Parathyroid adenoma (tissue), 2 donors: ENCODE measurements at regions not wholly inside any gene's neighbourhood (a gene's known extent, or its start where the extent isn't known, plus 50 kb on each side); places are given as distances from the start of the nearest gene placed in this dataset.

Experiments
- H2AFZ ChIP-seq: fragments of 300-600 bp; sonication (generic); one replicate; pipeline ENCODE4 v1.7.0; 2017; ENCODE audit warnings: antibody characterized with exemption, mild to moderate bottlenecking
- H3K27ac ChIP-seq: fragments of 300-600 bp; sonication (generic); one replicate; pipeline ENCODE4 v1.7.0; 2017
- H3K27me3 ChIP-seq: fragments of 300-600 bp; sonication (generic); one replicate; pipeline ENCODE4 v1.7.0; 2017; ENCODE audit warnings: low read length; ENCODE audit not compliant: control insufficient read depth, insufficient read depth
- H3K36me3 ChIP-seq: fragments of 300-600 bp; sonication (generic); one replicate; pipeline ENCODE4 v1.7.0; 2017; ENCODE audit warnings: low read length; ENCODE audit not compliant: control insufficient read depth, insufficient read depth
- H3K4me1 ChIP-seq: fragments of 300-600 bp; sonication (generic); one replicate; pipeline ENCODE4 v1.7.0; 2017; ENCODE audit warnings: control low read depth
- H3K4me2 ChIP-seq: fragments of 300-600 bp; sonication (generic); one replicate; pipeline ENCODE4 v1.7.0; 2017; ENCODE audit warnings: low read length
- H3K4me3 ChIP-seq: fragments of 300-600 bp; sonication (generic); one replicate; pipeline ENCODE4 v1.7.0; 2017; ENCODE audit warnings: low read depth, low read length
- H3K79me2 ChIP-seq: fragments of 300-600 bp; sonication (generic); one replicate; pipeline ENCODE4 v1.7.0; 2017; ENCODE audit warnings: control low read depth
- H3K9ac ChIP-seq: fragments of 300-600 bp; sonication (generic); one replicate; pipeline ENCODE4 v1.7.0; 2017; ENCODE audit warnings: mild to moderate bottlenecking
- H3K9me3 ChIP-seq: fragments of 300-600 bp; sonication (generic); one replicate; pipeline ENCODE4 v1.7.0; 2017; ENCODE audit warnings: low read length; ENCODE audit not compliant: control insufficient read depth
- CTCF ChIP-seq: fragments of 300-600 bp; sonication (generic); IDR thresholded peaks from one replicate; pipeline ENCODE4 v1.7.0; 2017; ENCODE audit warnings: antibody characterized with exemption, mild to moderate bottlenecking
- donor health status: primary hyperparathyroidism.

GRCh38 chr14:71668186-71668912 is 263.9 kb upstream of the RGS6 start:
- Histone ChIP-seq H3K36me3 (no peaks in the 10 kb centered on the region), H3K27ac (no peak overlapping the region), H2AFZ (no peak overlapping the region), H3K27me3 (no peaks in the 10 kb centered on the region), H3K4me3 (no peak overlapping the region), H3K9ac (no peak overlapping the region), H3K79me2 (no peaks in the 10 kb centered on the region), H3K9me3 (no peaks in the 10 kb centered on the region), H3K4me1 (no peaks in the 10 kb centered on the region), H3K4me2 (no peak overlapping the region)
- TF ChIP-seq CTCF, result no peak

- H3K4me2 ChIP-seq, result no peak overlapping the region
- no peaks in the 10 kb centered on the region for H3K79me2 ChIP-seq
- no peaks in the 10 kb centered on the region for H3K27me3 ChIP-seq
- no peaks in the 10 kb centered on the region for H3K4me1 ChIP-seq
- no peak overlapping the region for H2AFZ ChIP-seq
- no peaks in the 10 kb centered on the region for H3K9me3 ChIP-seq
- no peak overlapping the region for H3K27ac ChIP-seq
- H3K4me3 ChIP-seq, result no peak overlapping the region
- no peak for TF ChIP-seq CTCF
- no peak overlapping the region for H3K9ac ChIP-seq
- H3K36me3 ChIP-seq, result no peaks in the 10 kb centered on the region
Observed at GRCh38 chr14:71672596-71672995, 259.6 kb upstream of the RGS6 start.

- no peaks in the 10 kb centered on the region for H3K79me2 ChIP-seq
- H3K27ac ChIP-seq, result no peak overlapping the region
- H3K36me3 ChIP-seq, result no peaks in the 10 kb centered on the region
- H3K27me3 ChIP-seq, result no peaks in the 10 kb centered on the region
- H3K4me1 ChIP-seq, result no peaks in the 10 kb centered on the region
- no peaks in the 10 kb centered on the region for H3K9me3 ChIP-seq
- H3K9ac ChIP-seq, result no peak overlapping the region
- no peak overlapping the region for H2AFZ ChIP-seq
- H3K4me3 ChIP-seq, result no peak overlapping the region
- TF ChIP-seq CTCF, result no peak
- no peak overlapping the region for H3K4me2 ChIP-seq
Observed at GRCh38 chr14:71675126-71675899, 256.9 kb upstream of the RGS6 start.

- Histone ChIP-seq H3K79me2 (no peaks in the 10 kb centered on the region), H3K4me2 (no peak overlapping the region), H2AFZ (no peak overlapping the region), H3K9me3 (no peaks in the 10 kb centered on the region), H3K4me1 (no peaks in the 10 kb centered on the region), H3K9ac (no peak overlapping the region), H3K27ac (no peak overlapping the region), H3K36me3 (no peaks in the 10 kb centered on the region), H3K4me3 (no peak overlapping the region), H3K27me3 (no peaks in the 10 kb centered on the region)
- no peak for TF ChIP-seq CTCF
Observed at GRCh38 chr14:71675900-71676287, 256.3 kb upstream of the RGS6 start.
